Neural progenitor cell (in vitro differentiated cells): ENCODE measurements at regions not wholly inside any gene's neighbourhood (a gene's known extent, or its start where the extent isn't known, plus 50 kb on each side); places are given as distances from the start of the nearest gene placed in this dataset.

Experiments
- CTCF ChIP-seq: fragments of 200-600 bp; sonication (generic); IDR thresholded peaks from 2 replicates; pipeline ENCODE4 v1.5.1; 2017; ENCODE audit warnings: antibody characterized with exemption, mild to moderate bottlenecking
- EZH2 ChIP-seq: fragments of 200-600 bp; sonication (generic); IDR thresholded peaks from 2 replicates; pipeline ENCODE4 v1.6.1; 2017; ENCODE audit warnings: antibody characterized with exemption, mild to moderate bottlenecking, moderate library complexity

- TF ChIP-seq CTCF (no peak), EZH2 (no peak)
Observed at GRCh38 chr1:221858818-221859611, 117.1 kb upstream of the DUSP10 start.
